HTR-8/SVneo (cell line): ENCODE measurements at regions not wholly inside any gene's neighbourhood (a gene's known extent, or its start where the extent isn't known, plus 50 kb on each side); places are given as distances from the start of the nearest gene placed in this dataset.
A peak's percentile ranks its signal among the peaks of the same experiment; 100 is the strongest.
"Not testable (repeated sequence)": the region's sequence is repeated elsewhere in the genome, so short reads cannot be mapped to it uniquely, and the experiment has no call there.

Experiments
- DNase-seq: peaks from one replicate; pipeline ENCODE4 v3.0.0; 2011; ENCODE audit warnings: low spot score, mixed read lengths; ENCODE audit not compliant: insufficient read length
- FAIRE-seq: peaks from 2 replicates; lab custom pipeline; 2011; peaks lifted over from hg19 to GRCh38; lab: Jason Lieb, UNC

DNA sequence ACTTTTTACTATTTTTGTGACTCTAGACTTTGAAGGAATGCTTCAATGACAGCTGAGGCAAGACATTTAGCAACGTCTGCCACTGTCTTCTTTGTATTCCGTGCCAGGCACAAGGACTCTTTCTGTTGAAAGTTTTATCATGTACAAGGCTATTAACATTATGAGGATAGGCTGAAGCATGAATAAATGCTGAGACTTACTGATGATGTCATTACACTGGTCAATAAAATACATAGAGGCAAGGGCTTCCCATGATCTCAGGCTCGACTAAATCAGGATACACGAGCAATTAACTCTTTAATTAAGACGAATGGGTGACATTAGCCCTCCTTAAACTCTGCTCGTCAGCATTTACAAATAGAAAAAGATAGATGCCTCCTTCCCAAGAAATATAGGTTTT lies 1393.3 kb upstream of the WWC1 start:
- no peak for DNase-seq
- no peak for FAIRE-seq

DNA sequence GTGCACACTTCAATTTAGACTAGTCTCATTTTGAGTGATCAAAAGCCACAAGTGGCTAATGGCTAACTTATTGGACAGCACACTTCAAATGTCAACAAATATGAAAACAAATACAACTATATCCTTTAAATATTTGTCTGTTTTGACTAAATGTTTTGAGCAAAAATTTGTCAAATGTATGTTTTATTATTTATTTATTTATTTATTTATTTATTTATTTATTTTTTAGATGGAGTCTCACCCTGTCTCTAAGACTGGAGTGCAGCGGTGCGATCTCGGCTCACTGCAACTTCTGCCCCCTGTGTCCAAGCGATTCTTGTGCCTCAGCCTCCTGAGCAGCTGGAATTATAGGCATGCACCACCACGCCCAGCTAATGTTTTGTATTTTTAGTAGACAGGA lies 1392.1 kb upstream of the WWC1 start:
- DNase-seq = no peak

DNA sequence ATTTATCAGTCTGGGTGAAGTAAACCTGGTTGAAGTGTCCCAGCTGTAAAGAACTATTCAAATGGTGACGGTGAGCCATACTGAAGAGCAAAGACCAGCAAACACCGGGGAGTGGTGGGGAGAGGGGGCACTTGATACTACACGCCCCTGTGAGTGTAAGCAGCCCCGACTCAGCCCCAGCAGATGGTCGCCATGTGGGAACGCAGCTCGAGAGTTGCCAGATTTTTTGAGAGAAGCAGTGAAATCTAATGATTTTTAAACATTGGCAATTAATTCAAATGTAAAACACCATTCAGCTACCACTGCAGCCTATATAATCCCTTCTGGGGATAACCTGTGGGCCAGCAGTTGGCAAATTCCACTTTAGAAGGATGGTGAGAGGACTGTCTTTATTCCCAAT lies 1386.9 kb upstream of the WWC1 start:
- no peak for FAIRE-seq
- no peak for DNase-seq

More for the DNA sequence above, 1392.1 kb upstream of the WWC1 start:
- no peak for FAIRE-seq

DNA sequence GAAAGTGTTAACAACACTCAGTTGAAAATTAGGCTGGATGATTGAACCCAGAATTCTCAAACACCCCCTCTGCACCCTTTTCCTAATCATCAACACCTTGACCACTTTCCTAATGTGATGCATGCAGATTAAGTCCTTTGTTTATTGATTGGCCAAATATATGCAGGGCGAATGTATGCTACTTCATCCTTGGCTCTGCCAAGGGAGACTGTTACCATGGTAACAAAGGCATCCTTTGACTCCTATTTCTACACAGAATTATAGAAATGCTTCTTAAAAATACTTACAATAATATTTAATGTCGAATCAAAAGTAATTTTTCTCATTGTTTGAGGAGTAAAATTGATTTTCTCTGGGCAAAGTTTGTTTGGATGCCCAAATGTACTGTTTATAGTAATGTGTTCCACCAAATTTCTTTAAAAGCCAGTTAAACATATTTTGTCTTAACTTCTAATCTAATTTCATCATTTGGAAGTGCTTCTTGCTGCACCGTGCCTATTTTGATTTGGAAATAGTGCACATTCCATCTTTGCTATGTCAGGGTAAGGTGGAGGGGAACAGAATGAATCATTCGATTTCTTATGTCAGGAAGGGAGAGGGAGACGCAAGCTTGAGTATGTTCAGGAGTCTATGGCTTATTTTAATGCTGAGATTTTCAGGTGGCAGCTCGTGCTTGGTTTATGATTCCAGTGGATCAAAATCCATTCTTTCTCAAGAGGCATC lies 1384.3 kb upstream of the WWC1 start:
- DNase-seq (peak; percentile 47), FAIRE-seq (no peak)

DNA sequence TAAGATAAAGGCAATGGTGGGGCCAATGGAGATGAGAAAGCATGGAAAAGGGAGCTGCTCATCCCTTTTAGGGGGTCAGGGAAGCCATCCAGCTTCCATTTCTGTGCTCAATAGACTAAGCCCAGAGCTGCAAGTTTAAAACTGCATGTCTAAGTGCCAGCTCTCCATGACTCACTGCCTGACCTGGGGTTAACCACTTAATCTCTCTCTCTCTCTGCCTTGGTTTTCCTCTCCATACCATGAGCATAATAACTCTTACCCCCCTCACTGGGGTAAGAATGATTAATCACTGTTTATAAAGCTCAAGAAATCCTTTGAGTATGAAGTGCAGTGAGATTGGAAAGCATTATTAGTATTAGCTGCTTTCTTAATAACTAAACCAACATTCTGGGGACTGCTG lies 1382.4 kb upstream of the WWC1 start:
- DNase-seq (peak; percentile 55), FAIRE-seq (no peak)

DNA sequence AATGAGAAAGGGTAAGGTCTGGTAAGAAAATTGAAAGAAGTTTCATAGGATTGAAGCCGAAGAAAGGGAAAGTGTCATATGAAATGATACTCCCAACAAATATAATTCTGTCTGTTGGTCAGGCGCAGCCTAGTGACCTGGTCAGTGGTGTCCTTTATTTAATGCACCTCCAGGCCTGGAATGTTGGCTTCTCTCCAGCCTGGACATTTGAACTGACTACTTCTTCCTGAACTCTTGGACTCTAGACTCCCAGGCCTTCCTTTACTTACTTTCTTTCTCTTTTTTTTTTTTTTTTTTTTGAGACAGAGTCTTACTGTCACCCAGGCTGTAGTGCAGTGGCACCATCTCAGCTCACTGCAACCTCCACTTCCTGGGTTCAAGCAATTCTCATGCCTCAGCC lies 1381.5 kb upstream of the WWC1 start:
- DNase-seq (no peak), FAIRE-seq (no peak)

GRCh38 chr5:166910995-166911394 lies 1380.5 kb upstream of the WWC1 start:
- DNase-seq (no peak), FAIRE-seq (no peak)

GRCh38 chr5:166916021-166916420 lies 1375.4 kb upstream of the WWC1 start:
- FAIRE-seq (no peak), DNase-seq (no peak)

- FAIRE-seq = no peak
Measured at GRCh38 chr5:166926138-166926537, 1365.3 kb upstream of the WWC1 start.

DNA sequence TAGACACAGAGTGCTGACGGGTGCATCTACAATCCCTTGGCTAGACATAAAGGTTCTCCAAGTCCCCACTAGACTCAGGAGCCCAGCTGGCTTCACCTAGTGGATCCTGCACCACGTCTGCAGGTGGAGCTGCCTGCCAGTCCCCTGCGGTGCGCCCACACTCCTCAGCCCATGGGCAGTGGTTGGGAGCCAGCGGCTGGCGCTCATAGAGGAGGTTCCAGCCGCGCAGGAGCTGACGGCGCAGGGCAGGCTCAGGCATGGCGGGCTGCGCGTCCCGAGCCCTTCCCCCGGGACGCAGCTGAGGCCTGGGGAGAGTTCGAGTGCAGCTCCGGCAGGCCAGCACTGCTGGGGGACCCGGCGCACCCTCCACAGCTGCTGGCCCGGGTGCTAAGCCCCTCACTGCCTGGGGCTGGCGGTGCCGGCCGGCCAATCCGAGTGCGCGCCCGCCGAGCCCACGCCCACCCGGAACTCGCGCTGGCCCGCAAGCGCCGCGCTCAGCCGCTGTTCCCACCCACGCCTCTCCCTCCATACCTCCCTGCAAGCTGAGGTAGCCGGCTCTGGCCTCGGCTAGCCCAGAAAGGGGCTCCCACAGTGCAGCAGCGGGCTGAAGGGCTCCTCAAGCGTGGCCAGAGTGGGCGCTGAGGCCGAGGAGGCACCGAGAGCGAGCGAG lies 1364.5 kb upstream of the WWC1 start:
- not testable (repeated sequence) for DNase-seq

More at GRCh38 chr5:166926138-166926537, 1365.3 kb upstream of the WWC1 start:
- DNase-seq = no peak

DNA sequence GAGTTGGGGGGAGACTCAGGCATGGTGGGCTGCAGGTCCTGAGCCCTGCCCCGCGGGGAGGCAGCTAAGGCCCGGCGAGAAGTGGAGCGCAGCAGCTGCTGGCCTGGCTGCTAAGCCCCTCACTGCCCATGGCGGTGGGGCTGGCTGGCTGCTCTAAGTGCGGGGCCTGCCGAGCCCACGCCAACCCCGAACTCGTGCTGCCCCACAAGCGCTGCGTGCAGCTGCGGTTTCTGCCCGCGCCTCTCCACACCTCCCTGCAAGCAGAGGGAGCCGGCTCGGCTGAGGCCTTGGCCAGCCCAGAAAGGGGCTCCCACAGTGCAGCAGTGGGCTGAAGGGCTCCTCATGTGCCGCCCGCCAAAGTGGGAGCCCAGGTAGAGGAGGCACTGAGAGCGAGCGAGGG lies 1355.1 kb upstream of the WWC1 start:
- FAIRE-seq = no peak

More for the DNA sequence above, 1364.5 kb upstream of the WWC1 start:
- not testable (repeated sequence) for FAIRE-seq

DNA sequence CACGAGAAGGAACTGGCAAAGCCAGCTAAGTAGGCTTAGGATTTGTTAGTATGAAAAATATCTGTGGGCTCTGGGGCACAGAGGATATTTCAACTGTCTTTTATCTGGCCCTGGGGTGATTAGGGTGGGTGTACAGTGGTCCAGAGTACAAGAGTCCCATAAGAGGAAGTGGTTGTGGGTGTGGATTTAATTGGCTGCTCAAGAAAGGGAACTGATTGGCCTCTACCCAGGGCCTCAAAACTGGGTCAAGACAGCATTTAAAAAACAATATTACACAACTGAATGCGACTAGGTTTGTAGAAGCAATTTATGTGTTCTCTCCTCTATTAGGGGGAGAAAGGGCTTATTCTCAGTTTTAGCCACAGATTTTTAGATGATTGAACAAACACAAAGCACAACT lies 1353.4 kb upstream of the WWC1 start:
- FAIRE-seq = no peak
- DNase-seq = no peak

More for the DNA sequence above, 1355.1 kb upstream of the WWC1 start:
- DNase-seq = no peak

GRCh38 chr5:166942948-166943347 lies 1348.5 kb upstream of the WWC1 start:
- FAIRE-seq (no peak), DNase-seq (no peak)

DNA sequence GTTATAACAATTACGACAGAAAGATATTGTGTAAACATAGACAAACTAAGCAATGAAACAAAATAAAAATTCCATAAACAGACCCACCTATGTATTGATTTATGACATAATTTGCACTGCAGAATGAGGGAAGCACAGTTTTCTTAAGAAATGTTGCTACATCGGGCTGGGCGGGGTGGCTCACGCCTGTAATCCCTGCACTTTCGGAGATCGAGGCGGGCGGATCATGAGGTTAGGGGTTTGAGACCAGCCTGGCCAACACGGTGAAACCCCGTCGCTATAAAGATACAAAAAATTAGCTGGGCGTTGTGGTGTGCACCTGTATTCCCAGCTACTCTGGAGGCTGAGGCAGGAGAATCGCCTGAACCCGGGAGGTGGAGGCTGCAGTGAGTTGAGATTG lies 1344.4 kb upstream of the WWC1 start:
- no peak for DNase-seq
- FAIRE-seq = no peak

DNA sequence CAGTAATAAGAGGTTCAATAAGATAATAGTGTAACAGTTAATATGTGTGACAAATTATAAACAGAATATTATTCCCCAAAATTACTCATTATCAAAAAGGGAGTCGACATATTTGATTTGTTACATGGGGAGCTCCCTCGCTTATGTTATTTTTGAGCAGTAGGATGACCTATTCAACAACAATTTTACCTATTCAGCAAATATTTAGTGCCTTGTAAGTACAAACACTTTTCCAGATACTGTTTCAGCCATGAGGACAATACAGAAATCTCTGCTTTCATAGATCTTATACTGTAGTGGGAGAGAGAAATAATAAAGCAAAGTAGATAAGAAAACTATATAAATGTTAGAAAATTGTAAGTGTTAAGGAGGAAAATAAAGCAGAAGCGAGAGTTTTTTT lies 1342.8 kb upstream of the WWC1 start:
- FAIRE-seq (no peak), DNase-seq (no peak)

- FAIRE-seq (no peak), DNase-seq (no peak)
Measured at GRCh38 chr5:166952048-166952447, 1339.4 kb upstream of the WWC1 start.

DNA sequence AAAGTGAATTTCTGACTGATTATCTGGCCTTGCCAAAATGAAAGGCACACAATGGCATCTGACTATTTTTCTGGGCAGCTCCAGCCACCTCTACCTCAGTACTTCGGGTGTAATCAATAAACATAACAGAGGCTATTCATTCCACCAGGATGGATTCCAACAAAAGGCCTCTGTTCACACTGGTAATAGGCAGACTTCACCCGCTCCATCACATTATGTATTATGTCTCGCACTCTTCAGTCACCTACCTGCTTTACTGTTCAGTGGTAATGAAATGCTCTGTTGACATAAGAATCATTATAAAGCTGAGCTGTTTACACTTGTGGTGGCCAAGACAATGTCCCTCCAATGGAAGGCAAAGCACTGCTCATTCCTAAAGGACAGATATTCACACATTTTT lies 1333.7 kb upstream of the WWC1 start:
- DNase-seq (no peak), FAIRE-seq (no peak)

- no peak for FAIRE-seq
Measured at GRCh38 chr5:166959766-166960165, 1331.7 kb upstream of the WWC1 start.

GRCh38 chr5:166961028-166961427 lies 1330.4 kb upstream of the WWC1 start:
- no peak for FAIRE-seq
- no peak for DNase-seq

More at GRCh38 chr5:166959766-166960165, 1331.7 kb upstream of the WWC1 start:
- DNase-seq = no peak

DNA sequence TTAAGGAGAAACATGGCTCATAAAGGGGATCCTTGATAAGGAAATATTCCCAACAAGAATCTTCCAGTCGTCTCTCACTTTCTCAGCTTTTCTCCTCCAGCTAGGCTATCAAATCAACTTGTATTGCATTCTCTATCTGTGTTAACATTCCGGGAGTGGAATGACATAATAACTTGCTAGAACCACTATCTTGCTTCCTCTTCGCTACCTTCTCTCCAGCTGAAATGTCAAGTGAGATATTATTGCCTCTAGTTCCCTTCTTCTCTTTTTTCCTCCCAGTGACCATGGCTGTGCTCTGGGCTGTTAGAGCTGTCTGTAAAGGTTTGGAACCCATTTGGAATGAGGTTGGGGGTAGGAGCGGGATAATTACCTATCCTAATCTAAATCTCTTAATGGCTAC lies 1329.5 kb upstream of the WWC1 start:
- DNase-seq (no peak), FAIRE-seq (no peak)

DNA sequence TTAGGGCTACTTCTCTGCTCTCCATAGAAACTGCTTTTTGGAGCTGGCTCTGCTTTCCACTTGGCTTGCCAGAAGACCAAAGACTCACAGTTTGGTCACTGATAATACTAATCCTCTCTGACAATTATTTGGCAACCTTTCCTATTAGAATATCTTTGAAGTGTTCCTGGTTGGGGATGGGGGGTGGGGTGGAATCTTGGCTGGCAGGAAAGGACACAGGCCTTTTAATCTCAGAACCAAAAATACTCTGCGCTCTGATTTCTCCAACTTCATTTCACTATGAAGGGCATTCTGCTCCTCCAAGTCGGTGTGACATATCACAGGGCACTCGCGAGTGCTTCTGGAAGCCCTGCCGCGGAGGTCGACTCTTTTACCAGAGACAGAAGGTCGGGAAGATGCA lies 1329.0 kb upstream of the WWC1 start:
- no peak for FAIRE-seq

DNA sequence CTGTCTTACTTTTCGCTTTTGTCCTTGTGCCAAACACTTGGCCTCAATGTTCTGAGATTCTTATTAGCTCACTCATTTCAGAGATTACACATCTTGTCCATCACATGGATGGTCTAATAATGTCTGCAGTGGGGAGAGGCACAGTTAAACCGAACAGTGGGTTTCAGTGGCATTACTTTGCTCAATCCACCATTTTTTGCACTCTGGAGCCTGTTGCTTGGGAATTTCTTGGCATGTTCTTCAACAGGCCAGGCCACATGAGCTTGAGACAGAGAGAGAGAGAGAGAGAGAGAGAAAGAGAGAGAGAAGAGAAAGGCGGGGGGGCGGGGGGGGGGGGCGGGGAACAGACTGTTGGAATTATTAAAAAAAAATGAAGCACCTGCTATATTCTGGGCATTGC lies 1327.8 kb upstream of the WWC1 start:
- no peak for FAIRE-seq

More for the DNA sequence above, 1329.0 kb upstream of the WWC1 start:
- no peak for DNase-seq

More for the DNA sequence above, 1327.8 kb upstream of the WWC1 start:
- no peak for DNase-seq
